A673 (cell line): ENCODE measurements at regions not wholly inside any gene's neighbourhood (a gene's known extent, or its start where the extent isn't known, plus 50 kb on each side); places are given as distances from the start of the nearest gene placed in this dataset.
A peak's percentile ranks its signal among the peaks of the same experiment; 100 is the strongest.

Experiments
- BruUV-seq: library from RNA; stranded (reverse); fragments of 400-500 nt; replicated peaks from 2 replicates; lab custom pipeline; 2021; lab: Mats Ljungman, UMichigan
- CTCF ChIA-PET: fragments of 300-600 bp; sonication (Branson Sonifier 250); formaldehyde crosslinking; loops from one replicate; lab custom pipeline; 2022; ENCODE audit warnings: antibody characterized with exemption; lab: Charles Lee
- POLR2A ChIA-PET: fragments of 300-600 bp; sonication (Branson Sonifier 250); formaldehyde crosslinking; loops from one replicate; lab custom pipeline; 2022; ENCODE audit warnings: antibody characterized with exemption; ENCODE audit not compliant: low non-redundant PET; lab: Charles Lee
- DNase-seq: peaks from one replicate; pipeline ENCODE4 v3.0.0-alpha.2; 2015; ENCODE audit warnings: low spot score
- H3K27ac ChIP-seq: fragments of 200-600 bp; sonication (generic); 2 replicates; pipeline ENCODE4 v1.5.1; 2016; ENCODE audit warnings: mixed run types, low read depth, mild to moderate bottlenecking, mixed read lengths, antibody characterized with exemption, low read length; ENCODE audit not compliant: poor library complexity, severe bottlenecking
- H3K27me3 ChIP-seq: fragments of 200-600 bp; sonication (generic); replicated peaks from 2 replicates; pipeline ENCODE4 v1.6.1; 2017; ENCODE audit warnings: mixed run types, low read depth, mild to moderate bottlenecking, mixed read lengths, antibody characterized with exemption, low read length; ENCODE audit not compliant: insufficient read depth, poor library complexity
- H3K36me3 ChIP-seq: fragments of 200-600 bp; sonication (generic); 2 replicates; pipeline ENCODE4 v1.6.1; 2016; ENCODE audit warnings: mixed run types, mild to moderate bottlenecking, mixed read lengths, antibody characterized with exemption, low read length; ENCODE audit not compliant: insufficient read depth, poor library complexity, severe bottlenecking
- H3K4me1 ChIP-seq: fragments of 200-600 bp; sonication (generic); 2 replicates; pipeline ENCODE4 v1.6.1; 2017; ENCODE audit warnings: mixed run types, mild to moderate bottlenecking, mixed read lengths, antibody characterized with exemption, low read length; ENCODE audit not compliant: insufficient read depth, poor library complexity, severe bottlenecking
- H3K4me3 ChIP-seq: fragments of 200-600 bp; sonication (generic); 2 replicates; pipeline ENCODE4 v1.5.1; 2016; ENCODE audit warnings: low read depth, mixed run types, mild to moderate bottlenecking, mixed read lengths, low read length; ENCODE audit not compliant: poor library complexity, severe bottlenecking
- H3K9me3 ChIP-seq: fragments of 200-600 bp; sonication (generic); 2 replicates; pipeline ENCODE4 v1.6.1; 2016; ENCODE audit warnings: mixed run types, low read depth, mild to moderate bottlenecking, mixed read lengths, antibody characterized with exemption, low read length; ENCODE audit not compliant: poor library complexity, severe bottlenecking
- CTCF ChIP-seq: fragments of 300-800, 200-600 bp; sonication (generic); conservative IDR thresholded peaks from 2 replicates; pipeline ENCODE4 v1.5.1; 2017; ENCODE audit warnings: low read depth, mild to moderate bottlenecking, antibody characterized with exemption, low read length, moderate library complexity, mixed read lengths
- EZH2 ChIP-seq: fragments of 200-600 bp; sonication (generic); IDR thresholded peaks from 2 replicates; pipeline ENCODE4 v1.6.1; 2017; ENCODE audit warnings: borderline replicate concordance, low read depth, mild to moderate bottlenecking, mixed read lengths, antibody characterized with exemption, low read length; ENCODE audit not compliant: poor library complexity, severe bottlenecking
- intact Hi-C: fragments of 100-400 bp; cut with micrococcal nuclease; formaldehyde crosslinking; loops from one replicate; pipeline ENCODE4 v1.10.0; 2022; ENCODE audit not compliant: unreplicated experiment

DNA sequence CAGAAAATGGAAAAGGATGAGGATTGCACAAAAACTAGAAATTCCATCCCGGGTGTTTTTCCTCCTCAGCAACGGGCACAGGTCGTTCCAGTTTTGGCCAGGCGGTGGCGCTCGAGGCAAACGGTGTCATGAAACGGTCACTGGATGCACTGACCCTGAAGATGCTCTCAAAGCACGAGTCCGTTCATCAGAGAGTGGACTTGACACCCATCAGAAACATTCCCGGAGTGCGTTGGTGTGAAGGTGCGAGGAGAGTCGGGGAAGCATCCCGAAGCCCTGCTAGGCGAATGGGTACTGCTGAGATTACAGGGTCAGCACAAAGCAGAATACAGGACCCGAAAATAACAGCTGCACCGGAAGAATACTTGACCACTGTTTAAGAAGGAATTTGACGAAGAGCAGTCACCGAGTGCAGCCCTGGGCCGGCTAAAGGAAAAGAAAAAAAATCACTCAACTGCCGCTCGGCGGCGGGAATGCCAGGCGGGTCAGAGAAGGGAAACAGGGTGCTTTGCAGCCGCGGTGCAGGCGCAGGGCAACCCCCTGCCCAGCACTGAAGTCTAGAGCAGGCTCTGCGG is 71.7 kb upstream of the ETS2 start:
- Histone ChIP-seq H3K9me3 (no peaks in the 10 kb centered on the region), H3K4me3 (peak overlapping the region; percentile 37), H3K27ac (no peak overlapping the region), H3K27me3 (peaks cover 11% of the 10 kb centered on the region), H3K36me3 (no peaks in the 10 kb centered on the region), H3K4me1 (peaks cover 8% of the 10 kb centered on the region)
- peak; percentile 64 for DNase-seq
- TF ChIP-seq EZH2 (no peak), CTCF (peak; percentile 95)
- intact Hi-C loops = loop anchor here (1.0 to 5.0 kb wide), 2 partner anchors 73 to 404 kb away; partner anchors contain the start of gene ETS2
- CTCF ChIA-PET = no interaction called here
- no TSS peak for BruUV-seq
- POLR2A ChIA-PET = no interaction called here

- no peaks in the 10 kb centered on the region for H3K36me3 ChIP-seq
- no peak for DNase-seq
- peaks cover 8% of the 10 kb centered on the region for H3K4me1 ChIP-seq
- intact Hi-C loops = loop anchor here (1.0 to 5.0 kb wide), 2 partner anchors 72 to 403 kb away; partner anchors contain the start of gene ETS2
- H3K27ac ChIP-seq = no peak overlapping the region
- H3K27me3 ChIP-seq = peaks cover 11% of the 10 kb centered on the region
- CTCF ChIA-PET = no interaction called here
- no TSS peak for BruUV-seq
- no peaks in the 10 kb centered on the region for H3K9me3 ChIP-seq
- H3K4me3 ChIP-seq = peak overlapping the region; percentile 37
- no peak for TF ChIP-seq EZH2
- no peak for TF ChIP-seq CTCF
- POLR2A ChIA-PET = no interaction called here
These were observed 70.9 kb upstream of the ETS2 start for GRCh38 chr21:38734646-38735365.

DNA sequence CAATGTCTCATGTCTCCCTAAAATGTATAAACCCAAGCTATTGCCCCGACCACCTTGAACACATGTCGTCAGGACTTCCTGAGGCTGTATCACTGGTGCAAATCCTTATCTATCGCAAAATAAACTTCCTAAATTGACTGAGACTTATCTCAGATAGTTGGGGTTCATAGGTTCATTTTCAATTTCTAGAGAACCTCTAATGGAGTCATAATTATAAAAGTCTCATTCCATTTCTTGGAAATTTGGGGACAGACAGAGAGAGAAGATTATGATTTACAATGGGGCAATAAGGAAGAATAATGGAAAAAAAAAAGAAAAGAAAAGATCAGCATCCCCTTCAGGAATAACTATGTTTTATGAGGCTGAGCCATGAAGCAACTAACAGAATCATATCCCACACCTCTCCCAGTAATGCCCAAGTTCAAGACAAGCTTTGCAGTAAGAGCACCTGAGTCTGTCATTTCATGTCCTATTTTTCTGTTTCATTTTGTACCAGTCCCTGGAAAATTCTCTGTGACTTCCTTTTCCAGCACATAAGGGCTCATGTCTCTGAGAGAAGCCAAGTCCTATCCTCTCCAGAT is 70.0 kb upstream of the ETS2 start:
- H3K9me3 ChIP-seq = no peaks in the 10 kb centered on the region
- TF ChIP-seq EZH2 = no peak
- TF ChIP-seq CTCF = no peak
- no peak overlapping the region for H3K4me3 ChIP-seq
- intact Hi-C loops = no loop called here
- no TSS peak for BruUV-seq
- ChIA-PET POLR2A (no interaction called here), CTCF (no interaction called here)
- no peak overlapping the region for H3K27ac ChIP-seq
- DNase-seq = no peak
- H3K27me3 ChIP-seq = peaks cover 11% of the 10 kb centered on the region
- peaks cover 8% of the 10 kb centered on the region for H3K4me1 ChIP-seq
- no peaks in the 10 kb centered on the region for H3K36me3 ChIP-seq
